ENCODE measurements at regions not wholly inside any gene's neighbourhood (a gene's known extent, or its start where the extent isn't known, plus 50 kb on each side); places are given as distances from the start of the nearest gene placed in this dataset.
"Not testable (repeated sequence)": the region's sequence is repeated elsewhere in the genome, so short reads cannot be mapped to it uniquely, and the experiment has no call there.

GRCh38 chr11:3576066-3576604 lies 65.7 kb downstream of the ART5 start:
- not testable (repeated sequence) for H2AFZ ChIP-seq (ENCODE audit: low read length); H2BK15ac ChIP-seq (ENCODE audit: low read depth, low read length); H3K9me3 Mint-ChIP-seq; H3K79me1 ChIP-seq (ENCODE audit: insufficient read depth, low read depth, low read length, poor library complexity, severe bottlenecking); H4K20me1 ChIP-seq (ENCODE audit: control insufficient read depth, insufficient read depth, insufficient read length); H3K23me2 ChIP-seq (ENCODE audit: insufficient read length, low read depth, low read length, poor library complexity, severe bottlenecking); H2BK5ac ChIP-seq (ENCODE audit: insufficient read length, low read length); H2BK20ac ChIP-seq (ENCODE audit: low read depth, low read length, poor library complexity, severe bottlenecking); H2BK12ac ChIP-seq (ENCODE audit: insufficient read length, low read depth, low read length); H3K27ac Mint-ChIP-seq; H3K9me3 ChIP-seq (ENCODE audit: control insufficient read depth, low read depth, low read length); H2AK5ac ChIP-seq (ENCODE audit: insufficient read length, low read length); H3K27ac ChIP-seq (ENCODE audit: insufficient read length, low read depth, low read length); H3K4ac ChIP-seq (ENCODE audit: low read depth, low read length); H4K8ac ChIP-seq (replicated peaks; ENCODE audit: insufficient read length, low read depth, low read length); H3T11ph ChIP-seq (ENCODE audit: low read length); H3K4me2 ChIP-seq (ENCODE audit: insufficient read depth, insufficient read length, low read length); H3K14ac ChIP-seq (ENCODE audit: insufficient read depth, low read length); H3K36me3 Mint-ChIP-seq (ENCODE audit: insufficient read depth in 1 of 3, low read depth in 3 of 3); H3K9ac ChIP-seq (ENCODE audit: extremely low read depth, insufficient read length, low read length); H3K23ac ChIP-seq (ENCODE audit: insufficient read length, low read depth, low read length); H4K91ac ChIP-seq (ENCODE audit: insufficient read length, low read depth, low read length); H3K79me2 ChIP-seq (ENCODE audit: insufficient read depth, low read length); H3K4me3 Mint-ChIP-seq; H4K5ac ChIP-seq (ENCODE audit: insufficient read length, low read depth, low read length); H3K27me3 ChIP-seq (ENCODE audit: insufficient read depth, low read length); DNase-seq; H3K18ac ChIP-seq (ENCODE audit: insufficient read length, low read depth, low read length); H3K4me1 ChIP-seq (ENCODE audit: insufficient read depth, low read length); H3K56ac ChIP-seq (ENCODE audit: insufficient read length, low read depth, low read length); H2BK120ac ChIP-seq (ENCODE audit: low read depth, low read length, poor library complexity, severe bottlenecking)
- Mint-ChIP-seq H3K27me3 (ENCODE audit: low read depth) (peaks cover 35% of the 10 kb centered on the region), H3K4me1 (peaks cover 11 to 13% of the 10 kb centered on the region in 2 experiments)
- WGBS (ENCODE audit: extremely low coverage, insufficient read length, low lambda C conversion rate), result no CpG with 5 or more reads among the region's 12 CpGs

- DNase-seq; H3K27ac ChIP-seq (ENCODE audit: insufficient read length, low read depth, low read length); H3K27me3 Mint-ChIP-seq (ENCODE audit: low read depth); H3K23ac ChIP-seq (ENCODE audit: insufficient read length, low read depth, low read length); H2AK5ac ChIP-seq (ENCODE audit: insufficient read length, low read length); H2AFZ ChIP-seq (ENCODE audit: low read length); H2BK15ac ChIP-seq (ENCODE audit: low read depth, low read length); H3K4me2 ChIP-seq (ENCODE audit: insufficient read depth, insufficient read length, low read length); H3K79me1 ChIP-seq (ENCODE audit: insufficient read depth, low read depth, low read length, poor library complexity, severe bottlenecking); H3K9me3 ChIP-seq (ENCODE audit: control insufficient read depth, low read depth, low read length); H4K91ac ChIP-seq (ENCODE audit: insufficient read length, low read depth, low read length); H3K23me2 ChIP-seq (ENCODE audit: insufficient read length, low read depth, low read length, poor library complexity, severe bottlenecking); H3K36me3 Mint-ChIP-seq (ENCODE audit: insufficient read depth in 1 of 3, low read depth in 3 of 3); H3K4me3 Mint-ChIP-seq; H3K56ac ChIP-seq (ENCODE audit: insufficient read length, low read depth, low read length); H3T11ph ChIP-seq (ENCODE audit: low read length); H2BK5ac ChIP-seq (ENCODE audit: insufficient read length, low read length); H3K18ac ChIP-seq (ENCODE audit: insufficient read length, low read depth, low read length); H4K8ac ChIP-seq (replicated peaks; ENCODE audit: insufficient read length, low read depth, low read length); H3K14ac ChIP-seq (ENCODE audit: insufficient read depth, low read length); H3K4ac ChIP-seq (ENCODE audit: low read depth, low read length); H3K9me3 Mint-ChIP-seq; H2BK12ac ChIP-seq (ENCODE audit: insufficient read length, low read depth, low read length); H3K79me2 ChIP-seq (ENCODE audit: insufficient read depth, low read length); H3K27me3 ChIP-seq (ENCODE audit: insufficient read depth, low read length); H2BK120ac ChIP-seq (ENCODE audit: low read depth, low read length, poor library complexity, severe bottlenecking); H3K4me1 ChIP-seq (ENCODE audit: insufficient read depth, low read length); H4K5ac ChIP-seq (ENCODE audit: insufficient read length, low read depth, low read length); H3K27ac Mint-ChIP-seq; H4K20me1 ChIP-seq (ENCODE audit: control insufficient read depth, insufficient read depth, insufficient read length); H3K9ac ChIP-seq (ENCODE audit: extremely low read depth, insufficient read length, low read length); H2BK20ac ChIP-seq (ENCODE audit: low read depth, low read length, poor library complexity, severe bottlenecking): not testable (repeated sequence)
- peaks cover 5 to 13% of the 10 kb centered on the region in 2 experiments for H3K4me1 Mint-ChIP-seq
- WGBS (ENCODE audit: extremely low coverage, insufficient read length, low lambda C conversion rate), result no CpG with 5 or more reads among the region's 7 CpGs
Observed at GRCh38 chr11:3572976-3573647, 68.7 kb downstream of the ART5 start.

All from H9 (cell line).